Activated naive CD4-positive, alpha-beta T cell treated with anti-CD3 and anti-CD28 coated beads for 36 hours (primary cell): ENCODE measurements at regions not wholly inside any gene's neighbourhood (a gene's known extent, or its start where the extent isn't known, plus 50 kb on each side); places are given as distances from the start of the nearest gene placed in this dataset.
"Not testable (repeated sequence)": the region's sequence is repeated elsewhere in the genome, so short reads cannot be mapped to it uniquely, and the experiment has no call there.

Experiments
- CTCF ChIA-PET: fragments of 350-600 bp; sonication (Branson Sonifier 250); formaldehyde crosslinking; loops from one replicate; lab custom pipeline; 2021; ENCODE audit warnings: antibody characterized with exemption; lab: Charles Lee
- DNase-seq: peaks from one replicate; pipeline ENCODE4 v3.0.0-alpha.2; 2020
- H3K27ac Mint-ChIP-seq: one replicate; pipeline ENCODE4 v1.8.0; 2021; ENCODE audit warnings: mild to moderate bottlenecking, mixed read lengths
- H3K27me3 Mint-ChIP-seq: one replicate; pipeline ENCODE4 v1.8.0; 2021; ENCODE audit warnings: low read depth, mixed read lengths
- H3K36me3 Mint-ChIP-seq: one replicate; pipeline ENCODE4 v1.8.0; 2021; ENCODE audit warnings: low read depth, mixed read lengths
- H3K4me1 Mint-ChIP-seq: one replicate; pipeline ENCODE4 v1.8.0; 2021; ENCODE audit warnings: low read depth, mixed read lengths
- H3K4me3 Mint-ChIP-seq: one replicate; pipeline ENCODE4 v1.8.0; 2021; ENCODE audit warnings: mild to moderate bottlenecking, moderate library complexity, mixed read lengths
- H3K9me3 Mint-ChIP-seq: one replicate; pipeline ENCODE4 v1.8.0; 2021; ENCODE audit warnings: mixed read lengths
- intact Hi-C: fragments of 100-400 bp; cut with micrococcal nuclease; formaldehyde crosslinking; loops from one replicate; pipeline ENCODE4 v1.15.1; 2023

DNA sequence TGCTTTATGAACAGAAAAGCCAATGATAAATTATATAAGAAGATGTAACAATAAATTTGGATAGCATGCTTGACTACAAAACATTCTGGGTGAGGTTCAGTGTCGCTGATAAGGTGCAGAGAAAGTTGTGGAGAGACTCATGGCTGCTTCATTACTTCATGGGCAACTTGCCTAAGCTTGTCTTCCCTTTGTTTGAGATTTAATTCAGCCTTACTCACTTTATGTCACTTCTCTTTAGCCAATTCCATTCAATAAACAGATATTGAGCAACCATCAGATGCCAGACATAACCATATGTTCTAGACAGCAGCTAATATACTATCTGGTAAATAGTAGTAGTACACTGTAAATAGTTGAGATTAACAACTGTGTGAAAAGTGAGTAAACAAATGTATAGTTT is 401.5 kb upstream of the FRG2C start:
- no peaks in the 10 kb centered on the region for H3K36me3 Mint-ChIP-seq
- no peaks in the 10 kb centered on the region for H3K9me3 Mint-ChIP-seq
- CTCF ChIA-PET = interaction anchor here (0.7 kb wide), 1 partner anchor 40 kb away, joined by 3 read pairs; no protein-coding TSS in a partner anchor
- no peaks in the 10 kb centered on the region for H3K27me3 Mint-ChIP-seq
- no peak for DNase-seq
- intact Hi-C loops = no loop called here
- no peaks in the 10 kb centered on the region for H3K4me1 Mint-ChIP-seq
- no peak overlapping the region for H3K27ac Mint-ChIP-seq
- no peak overlapping the region for H3K4me3 Mint-ChIP-seq

DNA sequence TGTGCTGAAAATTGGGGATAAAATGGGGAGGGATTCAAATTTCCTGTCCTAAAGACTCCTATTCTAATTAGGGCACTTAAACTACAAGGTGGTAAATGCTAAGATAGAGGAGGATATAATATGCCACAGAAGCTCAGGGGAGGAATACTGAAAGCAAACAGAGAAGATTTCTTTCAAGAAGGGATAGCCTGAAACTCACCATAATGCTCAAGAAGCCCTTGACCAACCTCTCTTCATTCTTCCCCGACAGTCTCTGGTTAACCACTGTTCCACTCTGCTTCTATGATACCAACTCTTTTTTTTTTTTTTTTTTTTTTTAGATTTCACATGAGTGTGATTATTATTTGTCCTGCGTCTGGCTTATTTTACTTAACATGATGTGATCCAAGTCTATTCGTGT is 398.2 kb upstream of the FRG2C start:
- Mint-ChIP-seq H3K27ac (no peak overlapping the region), H3K9me3 (no peaks in the 10 kb centered on the region), H3K27me3 (no peaks in the 10 kb centered on the region), H3K36me3 (no peaks in the 10 kb centered on the region), H3K4me3 (no peak overlapping the region), H3K4me1 (no peaks in the 10 kb centered on the region)
- CTCF ChIA-PET = no interaction called here
- intact Hi-C loops = no loop called here
- DNase-seq = no peak

GRCh38 chr3:75268576-75268975 is 395.6 kb upstream of the FRG2C start:
- H3K9me3 Mint-ChIP-seq, DNase-seq, H3K4me3 Mint-ChIP-seq, H3K4me1 Mint-ChIP-seq, H3K36me3 Mint-ChIP-seq, CTCF ChIA-PET, intact Hi-C loops, H3K27ac Mint-ChIP-seq, H3K27me3 Mint-ChIP-seq: not testable (repeated sequence)

DNA sequence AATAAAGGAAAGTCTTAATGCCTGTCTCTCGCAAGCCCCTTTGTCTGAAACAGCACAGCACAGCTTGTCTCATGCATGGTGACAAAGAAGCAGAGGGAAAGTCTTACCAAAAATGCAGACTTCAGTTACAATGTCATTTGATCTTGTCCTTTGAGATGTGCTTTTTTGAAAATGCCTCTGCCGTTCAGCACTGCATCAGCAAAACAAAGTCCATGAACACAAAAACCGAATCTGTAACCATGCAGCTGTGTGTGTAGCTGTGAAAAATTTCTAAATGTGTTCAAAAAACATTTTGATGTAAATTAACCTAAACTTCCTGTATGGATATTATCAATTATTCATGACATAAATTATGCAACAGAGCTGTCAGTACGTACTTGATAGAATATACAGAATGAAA is 391.9 kb upstream of the FRG2C start:
- H3K4me1 Mint-ChIP-seq, H3K9me3 Mint-ChIP-seq, DNase-seq, intact Hi-C loops, CTCF ChIA-PET, H3K36me3 Mint-ChIP-seq, H3K27me3 Mint-ChIP-seq, H3K27ac Mint-ChIP-seq, H3K4me3 Mint-ChIP-seq: not testable (repeated sequence)

DNA sequence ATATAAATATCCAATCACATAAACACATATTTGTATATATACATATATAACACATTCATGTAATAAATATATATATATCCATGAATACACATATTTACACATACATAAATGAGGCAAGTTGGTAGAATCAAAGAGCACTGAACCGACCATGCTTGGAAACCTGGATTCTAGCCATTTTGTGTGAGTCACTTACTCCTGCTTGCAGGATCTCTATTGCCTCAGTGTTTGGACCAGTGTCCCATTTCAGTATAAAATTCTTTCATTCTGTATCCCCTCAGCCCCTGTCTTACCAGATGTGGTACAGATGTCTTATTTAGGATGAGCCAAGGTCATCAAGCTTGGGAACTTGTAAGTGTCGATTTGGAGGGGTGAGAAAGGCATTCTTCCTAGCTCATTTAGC is 391.4 kb upstream of the FRG2C start:
- no peaks in the 10 kb centered on the region for H3K36me3 Mint-ChIP-seq
- H3K27me3 Mint-ChIP-seq = no peaks in the 10 kb centered on the region
- peaks cover 4% of the 10 kb centered on the region for H3K9me3 Mint-ChIP-seq
- H3K4me1 Mint-ChIP-seq = no peaks in the 10 kb centered on the region
- no peak for DNase-seq
- CTCF ChIA-PET = no interaction called here
- intact Hi-C loops = no loop called here
- no peak overlapping the region for H3K27ac Mint-ChIP-seq
- H3K4me3 Mint-ChIP-seq = no peak overlapping the region

DNA sequence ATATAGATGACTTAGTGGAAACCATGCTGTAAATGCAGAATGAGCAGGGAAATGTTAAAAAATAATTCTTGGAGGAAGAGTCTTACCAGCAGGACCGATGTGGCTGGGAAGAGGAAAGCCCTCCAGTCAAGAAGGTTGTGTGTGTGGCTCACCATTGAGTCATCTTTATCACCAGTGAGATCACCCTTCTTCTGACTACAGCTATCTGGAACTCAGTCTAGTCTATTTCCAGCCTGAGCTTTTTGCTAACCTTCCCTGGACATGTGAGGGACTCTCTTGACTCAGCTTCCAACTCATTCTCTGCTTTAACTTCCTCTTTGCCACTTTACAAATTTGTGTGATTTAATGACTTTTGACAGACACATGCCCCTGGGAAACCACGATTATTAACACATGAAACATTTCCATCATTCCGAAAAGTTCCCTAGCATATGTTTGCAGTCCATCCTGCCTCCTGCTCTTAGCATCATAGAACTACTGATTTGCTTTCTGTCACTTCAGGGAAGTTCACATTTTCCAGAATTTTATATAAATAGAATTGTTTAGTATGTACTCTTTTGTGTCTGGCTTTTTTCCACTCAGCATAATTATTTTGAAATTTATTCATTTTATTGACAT is 378.5 kb upstream of the FRG2C start:
- intact Hi-C loops, H3K9me3 Mint-ChIP-seq, H3K4me3 Mint-ChIP-seq, H3K4me1 Mint-ChIP-seq, H3K27me3 Mint-ChIP-seq, H3K36me3 Mint-ChIP-seq, DNase-seq, CTCF ChIA-PET, H3K27ac Mint-ChIP-seq: not testable (repeated sequence)

DNA sequence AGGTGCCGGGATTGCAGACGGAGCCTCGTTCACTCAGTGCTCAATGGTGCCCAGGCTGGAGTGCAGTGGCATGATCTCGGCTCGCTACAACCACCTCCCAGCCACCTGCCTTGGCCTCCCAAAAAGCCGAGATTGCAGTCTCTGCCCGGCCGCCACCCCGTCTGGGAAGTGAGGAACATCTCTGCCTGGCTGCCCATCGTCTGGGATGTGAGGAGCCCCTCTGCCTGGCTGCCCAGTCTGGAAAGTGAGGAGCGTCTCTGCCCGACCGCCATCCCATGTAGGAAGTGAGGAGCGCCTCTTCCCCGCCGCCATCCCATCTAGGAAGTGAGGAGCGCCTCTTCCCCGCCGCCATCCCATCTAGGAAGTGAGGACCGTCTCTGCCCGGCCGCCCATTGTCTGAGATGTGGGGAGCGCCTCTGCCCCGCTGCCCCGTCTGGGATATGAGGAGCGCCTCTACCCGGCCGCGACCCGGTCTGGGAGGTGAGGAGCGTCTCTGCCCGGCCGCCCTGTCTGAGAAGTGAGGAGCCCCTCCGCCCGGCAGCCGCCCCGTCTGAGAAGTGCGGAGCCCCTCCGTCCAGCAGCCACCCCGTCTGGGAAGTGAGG is 375.1 kb upstream of the FRG2C start:
- DNase-seq, H3K4me3 Mint-ChIP-seq, H3K36me3 Mint-ChIP-seq, intact Hi-C loops, H3K27ac Mint-ChIP-seq, H3K4me1 Mint-ChIP-seq, H3K9me3 Mint-ChIP-seq, CTCF ChIA-PET: not testable (repeated sequence)
- peaks cover 11% of the 10 kb centered on the region for H3K27me3 Mint-ChIP-seq

- no peaks in the 10 kb centered on the region for H3K36me3 Mint-ChIP-seq
- peaks cover 16% of the 10 kb centered on the region for H3K27me3 Mint-ChIP-seq
- peaks cover 7% of the 10 kb centered on the region for H3K9me3 Mint-ChIP-seq
- H3K4me3 Mint-ChIP-seq = no peak overlapping the region
- no peak overlapping the region for H3K27ac Mint-ChIP-seq
- H3K4me1 Mint-ChIP-seq = no peaks in the 10 kb centered on the region
- intact Hi-C loops = loop anchor here (1.0 kb wide), 1 partner anchor 135 kb away; no protein-coding TSS in a partner anchor
- DNase-seq = no peak
- CTCF ChIA-PET = interaction anchor here (0.9 kb wide), 1 partner anchor 23 kb away, joined by 3 read pairs; no protein-coding TSS in a partner anchor
These were observed 370.0 kb upstream of the FRG2C start for GRCh38 chr3:75294124-75294523.

DNA sequence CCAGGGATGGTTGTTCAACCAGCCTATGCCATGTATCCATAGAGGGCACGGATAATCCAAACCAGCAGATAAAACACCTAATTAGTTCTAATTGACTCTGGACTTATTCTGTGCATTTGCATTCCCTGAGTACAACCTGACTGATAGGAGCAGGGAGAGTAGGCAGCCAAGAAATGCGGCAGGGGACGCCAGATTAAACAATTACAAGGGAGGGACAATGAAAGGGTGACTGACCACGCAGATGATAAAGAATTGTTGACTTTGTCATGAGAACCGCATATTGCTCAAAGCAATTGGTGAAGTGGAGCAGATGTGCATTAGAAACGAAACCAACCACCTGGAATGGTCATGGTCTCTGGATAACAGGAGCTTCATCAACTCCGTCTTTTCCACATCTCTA is 369.1 kb upstream of the FRG2C start:
- H3K9me3 Mint-ChIP-seq = peaks cover 7% of the 10 kb centered on the region
- no peak overlapping the region for H3K27ac Mint-ChIP-seq
- CTCF ChIA-PET = no interaction called here
- H3K4me1 Mint-ChIP-seq = no peaks in the 10 kb centered on the region
- intact Hi-C loops = no loop called here
- no peak for DNase-seq
- H3K36me3 Mint-ChIP-seq = no peaks in the 10 kb centered on the region
- no peak overlapping the region for H3K4me3 Mint-ChIP-seq
- peaks cover 16% of the 10 kb centered on the region for H3K27me3 Mint-ChIP-seq

DNA sequence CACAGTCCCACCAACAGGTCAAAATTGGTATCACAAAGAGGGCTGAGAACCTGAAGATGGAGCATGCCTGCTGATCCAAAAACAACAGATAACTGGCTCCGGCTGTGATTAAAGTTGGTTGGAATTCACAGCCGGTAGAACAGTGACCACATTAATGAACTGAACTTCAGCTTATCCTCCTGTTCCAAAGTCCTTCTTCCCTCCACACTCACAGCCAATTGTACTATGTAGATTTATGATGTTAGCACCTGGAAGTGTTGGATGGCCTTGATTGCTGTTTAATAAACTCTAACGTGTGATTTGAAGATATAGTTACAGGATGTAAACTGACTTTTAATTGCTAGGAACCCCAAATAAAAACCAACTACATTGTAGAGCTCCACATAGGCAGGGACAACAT is 367.3 kb upstream of the FRG2C start:
- no peak overlapping the region for H3K27ac Mint-ChIP-seq
- H3K36me3 Mint-ChIP-seq = no peaks in the 10 kb centered on the region
- peaks cover 12% of the 10 kb centered on the region for H3K27me3 Mint-ChIP-seq
- CTCF ChIA-PET = no interaction called here
- H3K4me3 Mint-ChIP-seq = no peak overlapping the region
- H3K9me3 Mint-ChIP-seq = peaks cover 7% of the 10 kb centered on the region
- DNase-seq = no peak
- intact Hi-C loops = no loop called here
- no peaks in the 10 kb centered on the region for H3K4me1 Mint-ChIP-seq

- intact Hi-C loops = no loop called here
- CTCF ChIA-PET = no interaction called here
- Mint-ChIP-seq H3K36me3 (no peaks in the 10 kb centered on the region), H3K9me3 (peaks cover 7% of the 10 kb centered on the region), H3K4me3 (no peak overlapping the region), H3K4me1 (no peaks in the 10 kb centered on the region), H3K27me3 (peaks cover 2% of the 10 kb centered on the region), H3K27ac (no peak overlapping the region)
- no peak for DNase-seq
These were observed 363.5 kb upstream of the FRG2C start for GRCh38 chr3:75300606-75301005.

DNA sequence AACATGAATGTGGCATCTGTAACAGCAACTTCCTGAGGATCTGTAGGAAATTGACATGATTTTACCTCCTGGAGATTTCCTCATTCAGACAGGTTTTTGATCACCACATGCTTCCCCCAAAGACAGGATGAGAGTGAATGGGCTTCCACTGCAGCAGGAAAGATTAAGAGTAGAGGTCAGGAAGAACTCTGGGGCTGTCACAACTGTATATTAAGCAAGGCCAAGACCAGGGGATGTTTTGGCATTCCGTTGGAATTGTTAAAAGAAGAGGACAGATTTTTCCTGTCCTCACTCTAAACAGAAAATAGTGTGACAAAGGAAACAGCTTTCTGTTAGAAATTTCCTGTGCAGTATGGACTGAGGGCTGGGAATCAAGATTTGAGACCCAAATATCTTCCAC is 363.1 kb upstream of the FRG2C start:
- H3K27me3 Mint-ChIP-seq, H3K4me1 Mint-ChIP-seq, H3K36me3 Mint-ChIP-seq, DNase-seq, H3K9me3 Mint-ChIP-seq, intact Hi-C loops, H3K4me3 Mint-ChIP-seq, H3K27ac Mint-ChIP-seq, CTCF ChIA-PET: not testable (repeated sequence)

GRCh38 chr3:75303741-75304140 is 360.4 kb upstream of the FRG2C start:
- DNase-seq = no peak
- Mint-ChIP-seq H3K4me1 (no peaks in the 10 kb centered on the region), H3K27ac (no peak overlapping the region), H3K9me3 (no peaks in the 10 kb centered on the region), H3K4me3 (no peak overlapping the region), H3K36me3 (no peaks in the 10 kb centered on the region), H3K27me3 (peaks cover 7% of the 10 kb centered on the region)
- CTCF ChIA-PET = no interaction called here
- intact Hi-C loops = no loop called here
